ENCODE measurements at regions not wholly inside any gene's neighbourhood (a gene's known extent, or its start where the extent isn't known, plus 50 kb on each side); places are given as distances from the start of the nearest gene placed in this dataset.

DNA sequence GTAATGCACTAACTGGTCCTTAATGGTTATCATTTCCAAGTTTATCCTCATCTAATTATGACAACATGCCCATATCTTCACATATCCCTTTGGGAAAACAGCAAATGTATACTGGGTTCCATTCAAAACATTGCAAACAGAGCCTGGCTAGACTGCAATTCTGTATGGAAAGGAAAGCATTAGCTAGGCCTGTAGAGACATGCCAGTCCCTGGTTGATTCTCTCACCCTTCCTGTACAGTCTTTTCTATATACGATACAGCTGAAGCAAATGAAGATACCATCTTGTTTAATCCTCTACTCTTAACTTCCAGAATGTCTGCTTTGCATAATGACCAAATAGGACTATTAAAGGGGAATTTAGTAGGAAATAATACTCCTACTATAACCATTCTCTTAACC lies 294.4 kb upstream of the MC4R start:
- DNase-seq = no peak

DNA sequence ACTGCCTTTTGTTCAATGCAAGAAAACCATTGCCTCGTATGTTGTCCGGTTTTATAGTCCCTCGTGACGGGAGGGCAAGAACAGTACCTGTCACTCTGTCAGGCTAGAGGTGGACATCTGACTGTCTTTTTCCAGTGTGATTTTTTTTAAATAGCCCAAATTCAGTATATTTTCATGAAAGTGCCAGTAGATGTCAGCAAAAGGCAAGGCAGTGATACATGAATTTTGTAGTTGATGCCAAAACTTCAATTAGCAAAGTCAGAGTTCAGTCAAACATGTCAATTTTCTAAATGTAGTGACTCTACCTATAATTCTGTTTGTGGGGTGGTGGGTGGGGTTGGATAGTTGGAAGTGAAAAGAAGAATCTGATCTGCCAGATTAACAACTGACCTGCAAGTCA lies 296.0 kb upstream of the MC4R start:
- DNase-seq = no peak

DNA sequence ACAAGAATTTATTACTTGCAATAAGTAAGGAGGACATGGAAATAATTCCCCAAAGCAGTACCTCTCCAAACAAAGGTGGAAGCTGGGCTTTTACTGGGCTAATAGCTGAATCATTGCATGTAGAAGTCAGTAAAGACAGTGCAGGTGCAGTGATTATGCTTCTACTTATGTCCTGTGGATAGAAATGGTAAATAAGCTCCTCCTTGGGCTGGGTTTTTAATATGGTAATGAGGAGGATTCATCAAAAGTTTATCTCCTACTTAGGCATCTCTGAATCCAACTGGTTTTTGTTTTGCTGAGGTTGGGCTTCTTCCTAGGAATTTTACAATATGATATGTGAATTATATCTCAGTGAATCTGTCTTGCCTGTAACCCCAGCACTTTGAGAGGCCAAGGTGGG lies 297.4 kb upstream of the MC4R start:
- DNase-seq = no peak

DNA sequence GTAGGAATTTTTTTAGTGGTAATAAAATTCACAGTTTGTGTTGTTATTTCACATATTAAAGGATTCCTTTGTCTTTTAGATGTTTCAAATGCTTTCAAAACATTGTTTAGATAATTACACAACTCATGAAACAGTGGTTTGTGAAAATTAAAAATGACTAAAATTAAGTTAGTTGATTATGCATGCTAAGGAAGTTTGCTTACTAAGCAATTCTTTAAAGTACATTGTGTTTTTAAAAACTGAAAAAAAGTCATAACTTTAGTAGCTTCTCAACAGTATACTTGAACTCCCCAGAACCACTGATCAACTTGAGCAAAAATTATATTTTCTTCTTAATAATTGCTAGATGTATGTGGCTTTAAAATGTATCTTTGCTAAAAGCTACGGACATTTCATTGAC lies 298.4 kb upstream of the MC4R start:
- no peak for DNase-seq

DNA sequence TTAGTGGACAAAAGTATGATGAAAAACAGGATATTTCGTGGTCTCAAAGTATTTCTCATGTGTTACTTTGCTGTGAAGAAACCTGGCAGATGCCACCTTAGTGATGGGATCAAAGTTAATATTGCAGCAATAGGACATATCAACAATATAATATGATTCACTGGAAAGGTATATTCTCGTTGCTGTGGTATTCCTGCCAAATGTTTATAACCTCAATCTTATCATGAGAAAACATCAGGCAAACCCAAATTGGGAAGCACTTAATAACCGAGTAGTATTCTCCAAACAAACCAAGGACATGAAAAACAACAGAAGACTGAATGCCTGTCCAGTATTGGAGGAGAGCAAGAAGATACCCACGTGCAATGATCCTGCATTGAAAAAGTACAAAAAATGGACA lies 302.6 kb upstream of the MC4R start:
- DNase-seq = no peak

DNA sequence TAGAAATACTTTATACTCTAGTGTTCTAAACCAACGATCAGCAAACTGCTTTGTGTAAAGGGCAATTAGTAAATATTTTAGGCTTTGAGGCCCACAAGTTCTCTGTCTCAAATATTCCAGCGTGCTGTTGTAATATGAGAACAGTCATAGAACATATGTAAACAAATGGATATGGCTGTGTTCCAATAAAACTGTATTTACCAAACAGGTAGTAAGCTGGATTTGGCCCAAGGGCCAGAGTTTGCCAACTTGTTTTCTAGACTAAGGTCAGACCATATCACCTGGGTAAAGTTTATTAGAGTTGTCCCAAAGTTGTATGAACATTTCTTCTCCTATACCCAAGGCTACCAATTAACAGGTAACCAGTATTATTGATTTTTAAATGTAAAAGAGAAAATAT lies 303.2 kb upstream of the MC4R start:
- no peak for DNase-seq

DNA sequence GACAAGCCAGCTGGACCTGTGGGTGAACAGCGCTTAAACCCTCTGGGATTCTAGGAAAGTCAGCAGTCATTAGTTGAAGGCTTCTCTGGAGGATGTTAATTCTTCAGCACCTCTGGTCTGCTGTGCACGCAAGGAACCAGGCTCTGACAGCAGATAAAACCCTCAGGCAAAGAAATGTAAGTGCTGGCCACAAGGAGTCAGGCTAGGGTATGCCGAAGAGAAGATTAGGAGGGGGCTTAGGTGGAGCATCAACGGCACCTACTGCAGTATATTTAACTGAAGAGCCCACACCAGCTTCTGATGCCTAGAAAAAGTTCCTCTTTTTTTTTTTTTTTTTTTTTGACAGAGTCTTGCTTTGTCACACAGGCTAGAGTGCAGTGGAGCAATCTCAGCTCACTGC lies 304.2 kb upstream of the MC4R start:
- no peak for DNase-seq

DNA sequence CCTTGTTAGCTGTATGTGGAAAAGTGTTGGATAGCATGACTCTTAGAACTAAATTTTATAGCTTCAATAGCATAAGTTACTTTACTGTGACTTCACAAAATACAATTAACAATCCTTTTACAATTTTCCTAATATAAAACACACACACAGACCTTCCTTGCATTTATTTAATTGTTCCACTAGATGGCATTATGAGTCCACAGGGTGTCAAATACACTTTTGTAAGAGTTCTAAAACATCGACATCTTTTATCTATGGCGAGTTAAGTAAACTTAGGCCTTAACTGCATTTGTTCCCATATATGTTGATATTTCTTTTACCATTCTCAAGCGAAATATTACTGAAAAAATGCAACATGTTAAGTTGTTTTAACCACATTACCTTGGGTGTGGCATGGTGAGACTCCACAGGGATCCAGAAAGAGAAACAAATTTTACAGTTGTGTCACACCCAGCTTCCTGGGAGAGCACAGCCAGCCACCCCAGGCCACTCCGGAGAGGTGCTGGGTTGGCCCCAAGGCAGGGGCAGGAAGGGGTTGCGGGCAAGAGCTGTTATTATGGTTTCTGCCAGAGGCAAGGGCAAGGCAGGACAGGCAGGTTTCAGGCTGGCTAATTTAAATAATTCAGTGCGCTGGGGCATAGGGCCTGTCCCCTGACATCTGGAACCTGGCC lies 312.4 kb upstream of the MC4R start:
- DNase-seq = no peak

DNA sequence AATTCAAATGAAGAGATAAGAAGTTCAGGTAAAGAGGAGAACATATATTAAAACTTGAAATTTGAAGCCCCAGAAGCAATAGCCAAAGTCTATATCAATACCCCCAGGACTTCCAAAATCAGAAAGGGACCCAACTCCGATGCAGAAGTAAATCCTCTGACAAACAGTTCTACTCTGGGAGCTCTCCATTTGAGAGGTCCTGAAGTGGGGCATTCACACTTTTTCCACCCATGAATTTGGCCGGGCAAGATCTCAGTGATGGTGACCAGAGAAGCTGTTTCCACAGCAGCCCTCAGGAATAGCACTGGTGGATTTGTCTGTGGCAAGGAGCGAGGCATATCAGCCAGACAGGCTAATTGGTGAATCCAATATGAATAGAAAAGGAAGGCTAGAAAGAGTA lies 313.6 kb upstream of the MC4R start:
- no peak for DNase-seq

DNA sequence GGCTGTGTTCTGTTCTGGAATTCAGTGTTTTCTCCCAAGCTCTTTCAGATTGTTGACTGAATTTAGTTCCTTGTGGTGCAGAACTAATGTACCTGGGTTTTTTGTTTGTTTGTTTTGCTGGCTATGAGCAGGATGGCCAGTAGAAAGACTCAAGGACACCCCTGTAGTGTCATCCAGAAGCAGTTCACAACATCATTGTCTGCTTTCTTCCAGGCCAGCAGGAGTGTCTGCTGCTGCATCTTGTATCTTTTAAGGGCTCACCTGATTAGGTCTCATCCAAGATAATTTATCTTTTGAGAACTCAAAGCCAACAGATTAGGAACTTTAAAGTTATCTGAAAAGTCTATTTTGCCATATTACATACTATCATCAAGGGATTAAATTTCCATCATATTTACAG lies 318.5 kb upstream of the MC4R start:
- no peak for DNase-seq

DNA sequence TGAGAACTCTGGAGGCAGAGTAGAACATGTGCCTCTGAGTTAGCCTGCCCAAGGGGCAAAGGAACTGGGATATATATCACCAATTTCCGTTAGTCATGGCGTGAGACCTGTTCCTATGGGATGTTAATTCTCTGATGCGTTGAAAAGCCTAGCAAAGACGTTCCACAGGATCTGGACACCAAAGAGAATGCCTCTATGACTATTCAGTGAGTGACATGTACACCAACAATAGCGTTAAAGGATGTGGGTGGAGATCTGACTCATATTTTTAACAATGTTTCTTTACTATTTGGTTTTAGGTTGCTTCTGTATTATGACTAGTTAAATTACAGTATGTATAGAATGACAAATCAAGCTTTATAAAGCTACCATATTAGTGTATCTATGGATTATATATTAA lies 320.9 kb upstream of the MC4R start:
- no peak for DNase-seq

DNA sequence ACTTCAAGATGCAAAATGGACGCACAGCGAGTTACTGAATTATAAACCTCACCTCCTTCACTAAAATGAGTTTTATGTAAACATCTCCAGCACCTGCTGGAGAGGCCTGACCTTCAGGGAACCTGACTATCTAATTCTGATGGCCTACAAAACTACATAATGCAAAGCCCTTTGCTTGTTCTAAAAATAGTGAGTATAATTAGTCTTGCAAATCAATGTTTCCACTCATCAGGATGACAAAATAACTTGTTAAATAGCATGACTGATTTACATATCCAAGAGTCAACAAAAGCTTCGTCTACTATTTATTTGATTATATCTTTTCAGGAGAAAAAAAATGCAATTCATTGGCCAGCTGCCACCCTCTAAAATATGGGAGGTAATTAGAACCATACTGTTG lies 326.3 kb upstream of the MC4R start:
- DNase-seq = no peak

DNA sequence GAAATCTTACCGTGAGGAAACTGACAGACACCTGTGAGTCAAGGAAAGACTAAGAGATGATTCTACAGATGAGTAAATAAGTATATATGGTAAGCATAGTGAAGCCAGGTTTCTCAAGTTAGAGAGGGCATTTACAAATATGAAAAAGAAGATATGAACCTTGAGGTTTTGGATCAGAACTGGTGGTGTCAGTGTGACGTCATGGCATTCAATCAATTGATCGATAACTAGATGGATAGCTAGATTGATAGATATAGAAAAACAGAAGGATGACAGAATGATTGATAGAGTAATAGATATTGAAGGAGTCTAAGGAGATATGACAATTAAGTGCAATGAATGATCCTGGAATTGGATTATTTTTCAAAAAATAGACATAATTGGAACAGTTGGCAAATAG lies 350.2 kb upstream of the MC4R start:
- DNase-seq = no peak

DNA sequence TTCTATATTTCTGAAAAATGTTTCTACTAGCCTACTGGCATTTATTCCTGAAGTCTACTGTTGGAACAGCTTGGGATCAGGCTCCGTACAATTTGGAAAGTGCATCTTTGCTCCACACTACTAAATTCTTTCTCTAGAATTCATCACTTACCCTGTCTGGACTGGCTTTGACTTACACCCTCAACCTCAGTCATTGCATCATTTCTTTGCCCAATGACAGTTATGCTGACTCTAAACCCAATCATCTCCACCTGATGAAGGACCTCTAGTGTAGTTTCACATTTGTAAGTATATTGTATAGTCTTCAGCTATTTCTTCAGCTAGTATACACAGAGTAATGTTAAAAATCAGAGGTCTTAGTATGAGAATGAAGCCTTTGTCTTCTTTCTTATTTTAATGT lies 359.6 kb upstream of the MC4R start:
- DNase-seq = no peak

DNA sequence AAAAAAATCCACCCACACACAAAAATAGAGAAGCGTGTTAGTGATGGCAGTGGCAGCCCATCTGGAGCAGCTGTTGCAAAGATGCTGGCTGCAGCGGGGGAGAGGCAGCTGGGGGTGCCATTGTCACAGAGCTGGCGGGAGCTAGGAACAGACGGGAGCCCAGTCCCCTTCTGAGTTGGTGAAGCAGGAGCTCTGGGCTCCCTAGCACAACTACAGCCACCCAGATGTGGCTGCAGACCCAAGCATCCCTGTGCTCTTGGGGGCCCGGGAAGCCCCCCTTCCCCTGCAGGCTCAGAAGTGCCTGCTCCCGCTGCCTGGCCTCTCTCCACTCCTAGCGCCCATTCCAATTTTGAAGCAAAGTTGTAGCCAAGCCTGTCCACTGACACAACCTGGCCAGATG lies 366.6 kb upstream of the MC4R start:
- no peak for DNase-seq

DNA sequence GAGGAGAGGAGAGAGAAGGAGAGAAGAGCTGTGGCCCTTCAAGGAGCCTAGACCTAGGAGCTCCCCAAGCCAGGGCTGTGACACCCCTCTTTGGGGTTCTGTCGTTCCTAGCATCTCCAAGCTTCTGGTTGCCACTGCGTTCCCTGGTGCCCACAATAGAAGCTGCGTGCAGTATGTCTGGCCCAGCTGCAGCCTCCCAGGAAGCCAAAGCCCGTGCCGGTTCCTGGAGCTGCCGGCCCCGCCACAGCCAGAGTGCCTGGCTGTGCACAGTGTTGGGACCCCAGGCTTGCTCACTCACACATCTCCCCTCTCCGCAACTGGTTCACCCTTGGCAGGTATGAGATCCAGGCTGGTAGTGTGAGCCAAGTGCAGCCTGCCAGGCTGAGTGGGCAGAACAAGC lies 367.7 kb upstream of the MC4R start:
- no peak for DNase-seq

DNA sequence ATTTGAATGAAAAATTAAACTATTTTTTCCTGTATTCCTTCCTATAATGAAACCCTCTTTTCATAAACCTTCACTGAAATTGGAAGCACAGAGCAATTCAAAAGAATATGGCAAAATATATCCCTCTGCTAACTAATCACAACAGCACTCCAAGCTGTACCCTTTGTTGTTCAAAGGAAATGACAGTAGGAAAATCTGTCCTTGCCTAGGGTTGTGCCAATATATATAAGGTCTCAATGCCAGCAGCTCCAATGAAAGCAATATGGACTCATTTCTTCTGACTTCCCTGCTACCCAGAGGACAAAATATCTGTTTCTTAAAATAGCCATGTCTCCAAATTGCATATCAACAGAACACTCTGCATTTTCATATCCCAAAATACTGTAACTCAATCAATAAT lies 373.9 kb upstream of the MC4R start:
- DNase-seq = no peak

DNA sequence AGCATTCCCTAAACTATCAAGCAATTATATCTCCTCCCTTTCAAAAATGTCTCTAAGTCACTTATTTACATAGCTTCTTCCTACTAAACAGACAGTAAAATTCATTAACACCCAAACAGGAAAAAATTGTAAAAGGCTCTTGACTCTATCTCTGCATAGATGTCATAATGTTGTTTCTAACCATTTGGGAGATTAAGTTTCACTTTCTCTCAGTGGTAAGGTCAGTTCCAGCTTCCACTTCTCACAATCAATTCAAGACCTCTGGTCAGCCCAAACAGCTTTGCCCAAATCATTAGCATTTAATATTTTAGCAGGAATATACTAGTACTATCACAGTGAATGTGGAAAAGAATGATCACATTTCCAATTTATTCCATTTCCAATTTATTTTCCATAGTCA lies 374.3 kb upstream of the MC4R start:
- DNase-seq = no peak

DNA sequence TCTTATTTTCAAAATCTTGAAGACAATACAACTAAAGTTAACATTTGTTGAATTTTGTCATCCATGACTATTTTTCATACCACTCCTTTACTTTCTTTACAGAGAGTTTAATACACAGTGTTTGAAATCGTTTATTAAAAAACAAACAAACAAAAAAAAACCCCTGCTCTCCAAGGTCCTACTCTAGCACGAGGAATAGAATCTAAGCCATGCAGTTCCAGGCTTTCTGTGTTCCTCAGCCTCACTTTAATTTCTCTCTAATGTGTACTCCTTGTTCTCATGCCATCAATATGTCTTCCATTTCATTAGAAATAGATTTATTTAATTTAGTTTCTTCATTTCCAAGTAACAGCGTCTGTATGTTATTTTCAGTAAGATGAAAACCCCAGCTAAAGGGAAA lies 381.2 kb upstream of the MC4R start:
- no peak for DNase-seq

DNA sequence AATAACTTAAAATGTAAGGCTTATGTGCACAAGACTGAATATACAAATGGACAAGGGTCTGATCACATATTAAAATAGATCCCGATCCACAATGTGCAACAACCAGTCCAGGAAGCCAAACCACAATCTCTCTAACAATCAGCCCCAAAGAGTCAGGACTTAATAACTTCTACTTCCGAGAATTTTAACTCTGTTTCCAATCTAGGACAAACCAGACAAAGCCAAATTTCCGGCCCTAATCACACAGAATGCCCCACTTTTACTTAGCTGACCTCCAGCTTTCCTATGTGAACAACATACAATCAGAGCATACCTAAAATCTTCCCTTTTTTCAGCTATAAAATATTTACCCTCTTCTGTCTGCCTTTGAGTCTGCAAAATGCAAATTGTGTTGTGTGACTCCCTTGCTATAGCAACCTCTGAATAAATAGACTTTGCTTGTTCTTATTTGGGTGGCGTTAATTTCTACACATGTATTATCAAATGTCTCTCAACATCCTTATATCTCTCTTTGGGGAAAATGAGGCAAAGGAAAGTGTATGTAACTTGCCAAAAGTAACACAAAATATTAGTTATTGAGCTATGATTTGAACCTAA lies 381.9 kb upstream of the MC4R start:
- no peak for DNase-seq

DNA sequence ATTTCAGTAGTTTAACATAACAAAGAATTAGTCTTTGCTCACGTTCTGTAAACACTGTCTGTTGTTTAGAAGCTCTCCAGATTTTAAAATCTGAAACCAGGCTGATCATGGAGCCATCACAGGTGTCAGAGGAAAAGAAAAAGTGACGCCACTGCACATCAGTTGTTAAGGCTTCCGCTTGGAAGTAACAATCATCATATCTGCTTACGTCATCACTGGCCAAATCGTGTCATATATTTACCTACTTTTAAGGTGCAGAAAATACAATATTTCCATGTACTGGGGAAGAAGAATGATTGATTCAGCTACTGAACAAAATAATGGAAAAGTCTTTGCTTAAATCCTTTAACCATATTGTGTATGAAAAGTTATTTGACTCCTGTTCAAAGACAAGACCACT lies 382.6 kb upstream of the MC4R start:
- DNase-seq = no peak

DNA sequence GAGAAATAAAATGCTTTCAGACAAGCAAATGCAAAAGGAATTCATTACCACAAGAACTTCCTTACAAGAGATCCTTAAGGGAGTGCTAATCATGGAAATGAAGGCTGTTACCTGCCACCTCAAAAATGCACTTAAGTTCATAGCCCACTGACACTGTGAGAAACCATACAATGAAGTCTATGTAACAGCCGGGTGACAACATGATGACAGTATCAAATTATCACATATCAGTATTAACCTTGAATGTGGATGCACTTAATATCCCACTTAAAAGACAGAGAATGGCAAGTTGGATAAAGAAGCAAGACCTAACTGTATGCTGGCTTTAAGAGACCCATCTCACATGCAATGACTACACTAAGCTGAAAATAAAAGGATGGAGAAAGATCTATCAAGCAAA lies 403.4 kb upstream of the MC4R start:
- no peak for DNase-seq

DNA sequence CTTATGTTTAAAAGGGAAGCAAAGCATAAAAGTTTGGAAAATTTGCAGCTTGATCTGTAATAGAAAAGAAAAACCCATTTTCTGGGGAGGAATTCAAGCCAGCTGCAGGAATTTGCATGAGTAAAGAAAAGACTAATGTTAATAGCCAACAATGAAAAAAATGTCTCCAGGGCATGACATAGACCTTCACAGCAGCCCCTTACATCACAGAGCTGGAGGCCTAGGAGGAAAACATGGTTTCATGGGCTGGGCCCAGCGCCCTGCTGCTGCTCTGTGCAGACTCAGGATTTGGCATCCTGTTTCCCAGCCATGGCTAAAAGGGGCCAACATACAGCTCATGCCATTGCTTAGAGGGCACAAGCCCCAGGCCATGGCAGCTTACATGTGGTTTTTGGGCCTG lies 411.6 kb upstream of the MC4R start:
- no peak for DNase-seq

DNA sequence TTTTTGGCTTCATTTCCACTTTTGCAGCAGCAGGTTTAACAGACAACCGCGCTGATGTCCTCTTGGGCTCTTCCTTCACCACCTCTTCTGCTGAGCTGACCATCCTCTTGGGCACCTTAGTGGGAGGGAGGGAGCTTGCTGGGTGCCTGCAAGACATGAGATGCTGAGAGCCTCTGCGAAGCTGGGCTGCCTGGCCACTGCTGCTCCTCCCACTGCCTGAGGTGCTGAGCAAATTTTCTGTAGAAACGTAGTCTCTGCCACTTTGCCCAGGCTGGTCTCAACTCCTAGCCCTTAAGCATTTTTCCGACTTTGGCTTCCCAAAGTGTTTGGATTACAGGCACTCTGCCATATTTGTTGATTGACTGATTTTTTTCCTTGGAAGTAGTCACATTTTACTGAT lies 422.2 kb upstream of the MC4R start:
- no peak for DNase-seq

DNA sequence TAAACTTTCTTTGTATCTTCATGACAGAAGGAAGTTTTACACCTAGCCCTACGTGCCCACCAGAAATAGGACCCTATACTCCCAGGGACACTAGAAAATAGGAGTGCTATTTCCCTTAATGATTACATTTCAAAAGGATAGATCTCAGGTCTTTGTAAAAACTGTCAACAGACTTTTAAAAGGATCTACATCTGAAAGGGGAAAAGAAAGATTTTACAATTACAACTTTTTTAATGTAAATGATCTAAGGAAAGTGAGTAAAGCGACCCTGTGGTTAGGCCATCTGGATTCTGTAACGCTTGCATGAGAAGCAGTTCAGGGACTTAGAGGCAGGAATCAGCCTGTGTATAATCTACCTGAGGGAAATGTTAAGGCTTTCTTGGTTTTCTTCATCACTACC lies 431.8 kb upstream of the MC4R start:
- DNase-seq = no peak

DNA sequence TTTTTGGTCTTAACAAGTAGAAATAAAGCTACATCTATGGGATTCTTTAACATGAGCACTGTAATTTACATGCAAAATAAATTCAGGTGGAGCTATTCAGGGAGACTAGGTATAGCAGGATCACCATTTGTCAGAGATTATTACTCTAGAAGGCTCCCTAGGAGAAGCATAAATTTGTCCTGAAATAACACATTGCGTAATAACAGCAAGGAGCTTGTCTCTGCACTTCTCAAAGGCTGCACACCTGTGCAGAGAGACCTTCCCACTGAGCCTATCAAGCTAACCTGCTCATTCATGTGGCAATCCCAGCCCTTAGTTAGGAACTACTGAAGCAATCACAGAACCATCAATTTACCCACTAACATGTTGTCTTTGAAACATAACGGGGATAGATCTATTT lies 437.4 kb upstream of the MC4R start:
- DNase-seq = no peak
